Duodenal mucosa (tissue), 2 donors: ENCODE measurements at regions not wholly inside any gene's neighbourhood (a gene's known extent, or its start where the extent isn't known, plus 50 kb on each side); places are given as distances from the start of the nearest gene placed in this dataset.
"Not testable (repeated sequence)": the region's sequence is repeated elsewhere in the genome, so short reads cannot be mapped to it uniquely, and the experiment has no call there.

ENCODE experiments used
- H3K27ac ChIP-seq: one replicate; pipeline ENCODE4 v1.7.0; 2013; ENCODE audit warnings: low read depth, low read length
- H3K27me3 ChIP-seq, 2 donors: one replicate each; pipeline ENCODE4 v1.7.0; 2013; ENCODE audit warnings: low read length in 2 of 2, control low read depth in 1 of 2; ENCODE audit not compliant: insufficient read depth in 2 of 2, control insufficient read depth in 1 of 2
- H3K36me3 ChIP-seq, 2 donors: one replicate each; pipeline ENCODE4 v1.7.0; 2013; ENCODE audit warnings: low read length in 2 of 2, control low read depth in 1 of 2; ENCODE audit not compliant: insufficient read depth in 2 of 2, control insufficient read depth in 1 of 2
- H3K4me1 ChIP-seq, 2 donors: one replicate each; pipeline ENCODE4 v1.7.0; 2013; ENCODE audit warnings: low read length in 2 of 2, control low read depth in 1 of 2; ENCODE audit not compliant: insufficient read depth in 2 of 2, control insufficient read depth in 1 of 2
- H3K4me3 ChIP-seq, 2 donors: one replicate each; pipeline ENCODE4 v1.7.0; 2013; ENCODE audit warnings: low read length in 2 of 2, low read depth in 1 of 2
- H3K9ac ChIP-seq, 2 donors: one replicate each; pipeline ENCODE4 v1.7.0; 2013; ENCODE audit warnings: low read length in 2 of 2, low read depth in 1 of 2
- H3K9me3 ChIP-seq, 2 donors: one replicate each; pipeline ENCODE4 v1.7.0; 2013; ENCODE audit warnings: low read length in 2 of 2, control low read depth in 1 of 2; ENCODE audit not compliant: control insufficient read depth in 1 of 2

GRCh38 chr15:77896147-77897112, 181.1 kb downstream of the TBC1D2B start:
- H3K27ac ChIP-seq, H3K27me3 ChIP-seq, H3K4me1 ChIP-seq, H3K9ac ChIP-seq, H3K4me3 ChIP-seq, H3K36me3 ChIP-seq, H3K9me3 ChIP-seq: not testable (repeated sequence)

GRCh38 chr15:77895742-77896141, 181.8 kb downstream of the TBC1D2B start:
- H3K4me3 ChIP-seq = no peak overlapping the region
- H3K27ac ChIP-seq = no peak overlapping the region
- H3K9me3 ChIP-seq = no peaks in the 10 kb centered on the region
- no peaks in the 10 kb centered on the region for H3K36me3 ChIP-seq
- no peak overlapping the region for H3K9ac ChIP-seq
- H3K27me3 ChIP-seq = no peaks in the 10 kb centered on the region
- no peaks in the 10 kb centered on the region for H3K4me1 ChIP-seq

GRCh38 chr15:77895145-77895544, 182.4 kb downstream of the TBC1D2B start:
- H3K9me3 ChIP-seq, H3K27ac ChIP-seq, H3K27me3 ChIP-seq, H3K4me1 ChIP-seq, H3K9ac ChIP-seq, H3K36me3 ChIP-seq, H3K4me3 ChIP-seq: not testable (repeated sequence)

- not testable (repeated sequence) for H3K4me1 ChIP-seq, H3K27me3 ChIP-seq, H3K9me3 ChIP-seq, H3K4me3 ChIP-seq, H3K9ac ChIP-seq, H3K36me3 ChIP-seq, H3K27ac ChIP-seq
These were observed 183.6 kb downstream of the TBC1D2B start for GRCh38 chr15:77893671-77894640.

- not testable (repeated sequence) for H3K4me1 ChIP-seq, H3K4me3 ChIP-seq, H3K9me3 ChIP-seq, H3K9ac ChIP-seq, H3K27me3 ChIP-seq, H3K27ac ChIP-seq, H3K36me3 ChIP-seq
These were observed 184.3 kb downstream of the TBC1D2B start for GRCh38 chr15:77893246-77893645.

- H3K9me3 ChIP-seq = no peaks in the 10 kb centered on the region
- no peaks in the 10 kb centered on the region for H3K27me3 ChIP-seq
- H3K9ac ChIP-seq = no peak overlapping the region
- H3K36me3 ChIP-seq = no peaks in the 10 kb centered on the region
- H3K4me1 ChIP-seq = no peaks in the 10 kb centered on the region
- H3K27ac ChIP-seq = no peak overlapping the region
- H3K4me3 ChIP-seq = no peak overlapping the region
These were observed 185.2 kb downstream of the TBC1D2B start for GRCh38 chr15:77892335-77892734.

GRCh38 chr15:77891862-77892261, 185.6 kb downstream of the TBC1D2B start:
- H3K27me3 ChIP-seq, H3K4me1 ChIP-seq, H3K9ac ChIP-seq, H3K36me3 ChIP-seq, H3K4me3 ChIP-seq, H3K27ac ChIP-seq, H3K9me3 ChIP-seq: not testable (repeated sequence)

- not testable (repeated sequence) for H3K36me3 ChIP-seq, H3K4me3 ChIP-seq, H3K27me3 ChIP-seq, H3K27ac ChIP-seq, H3K4me1 ChIP-seq, H3K9me3 ChIP-seq, H3K9ac ChIP-seq
These were observed 186.4 kb downstream of the TBC1D2B start for GRCh38 chr15:77890911-77891801.

GRCh38 chr15:77889828-77890725, 187.4 kb downstream of the TBC1D2B start:
- not testable (repeated sequence) for H3K36me3 ChIP-seq, H3K9ac ChIP-seq, H3K4me1 ChIP-seq, H3K27ac ChIP-seq, H3K4me3 ChIP-seq, H3K27me3 ChIP-seq, H3K9me3 ChIP-seq
